Ovary (tissue), 3 donors: ENCODE measurements at regions not wholly inside any gene's neighbourhood (a gene's known extent, or its start where the extent isn't known, plus 50 kb on each side); places are given as distances from the start of the nearest gene placed in this dataset.

Experiments
- EP300 ChIP-seq: sonication (generic); formaldehyde crosslinking; IDR thresholded peaks from one replicate; pipeline ENCODE4 v1.6.1; 2017; ENCODE audit warnings: antibody characterized with exemption
- POLR2A ChIP-seq: fragments of 450-650 bp; IDR thresholded peaks from one replicate; pipeline ENCODE4 v1.6.1; 2017; ENCODE audit warnings: antibody characterized with exemption, mild to moderate bottlenecking, moderate library complexity
- TF ChIP-seq, protein P1 (sequence below), 3 donors: fragments of 450-650 bp in 2 of 3; fragments of 200-600 bp in 1 of 3; IDR thresholded peaks; one replicate each; pipeline versions ENCODE4 v1.5.1 to v1.8.0; 2016 to 2022; ENCODE audit warnings: antibody characterized with exemption in 3 of 3, mild to moderate bottlenecking in 1 of 3
- donor health status: DM: no; HTN: no; CAD: no.

DNA sequence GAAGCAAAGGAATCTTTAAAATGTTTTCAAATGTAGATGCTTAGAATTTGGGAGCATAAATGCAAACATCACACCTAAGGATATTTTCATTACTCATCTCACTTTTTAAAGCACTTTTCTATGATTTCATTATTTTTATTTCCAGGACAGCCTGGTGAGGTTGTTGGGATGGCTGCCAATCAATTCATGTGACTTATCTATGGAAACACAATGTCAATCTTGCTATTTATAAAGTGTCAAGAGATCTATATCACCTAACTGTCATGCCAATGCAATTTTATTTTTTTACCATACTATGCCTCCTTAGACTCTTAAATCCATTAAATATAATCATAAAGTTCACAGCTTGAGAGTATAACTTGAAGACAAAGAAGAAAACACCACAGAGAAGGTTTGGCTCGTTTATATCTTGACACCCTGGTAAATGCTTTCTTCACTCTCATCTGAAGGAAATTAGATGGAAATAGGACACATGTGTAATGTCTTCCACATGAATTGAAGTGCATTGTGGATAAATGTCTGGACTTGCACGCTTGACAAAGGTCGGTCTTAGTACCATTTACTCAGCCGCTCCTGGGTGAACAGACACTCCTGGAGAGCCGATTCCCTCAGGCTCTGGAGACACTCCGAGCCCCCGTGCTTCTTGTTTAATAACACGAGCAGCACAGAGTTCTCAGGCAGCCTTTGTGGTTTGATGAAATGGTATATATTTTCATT is 425.7 kb upstream of the FAT1 start:
- TF ChIP-seq, protein P1, sequence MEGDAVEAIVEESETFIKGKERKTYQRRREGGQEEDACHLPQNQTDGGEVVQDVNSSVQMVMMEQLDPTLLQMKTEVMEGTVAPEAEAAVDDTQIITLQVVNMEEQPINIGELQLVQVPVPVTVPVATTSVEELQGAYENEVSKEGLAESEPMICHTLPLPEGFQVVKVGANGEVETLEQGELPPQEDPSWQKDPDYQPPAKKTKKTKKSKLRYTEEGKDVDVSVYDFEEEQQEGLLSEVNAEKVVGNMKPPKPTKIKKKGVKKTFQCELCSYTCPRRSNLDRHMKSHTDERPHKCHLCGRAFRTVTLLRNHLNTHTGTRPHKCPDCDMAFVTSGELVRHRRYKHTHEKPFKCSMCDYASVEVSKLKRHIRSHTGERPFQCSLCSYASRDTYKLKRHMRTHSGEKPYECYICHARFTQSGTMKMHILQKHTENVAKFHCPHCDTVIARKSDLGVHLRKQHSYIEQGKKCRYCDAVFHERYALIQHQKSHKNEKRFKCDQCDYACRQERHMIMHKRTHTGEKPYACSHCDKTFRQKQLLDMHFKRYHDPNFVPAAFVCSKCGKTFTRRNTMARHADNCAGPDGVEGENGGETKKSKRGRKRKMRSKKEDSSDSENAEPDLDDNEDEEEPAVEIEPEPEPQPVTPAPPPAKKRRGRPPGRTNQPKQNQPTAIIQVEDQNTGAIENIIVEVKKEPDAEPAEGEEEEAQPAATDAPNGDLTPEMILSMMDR (IDR thresholded peaks at IDR 0.05): no peak
- TF ChIP-seq POLR2A (no peak), EP300 (no peak)
